ENCODE measurements at regions not wholly inside any gene's neighbourhood (a gene's known extent, or its start where the extent isn't known, plus 50 kb on each side); places are given as distances from the start of the nearest gene placed in this dataset.

DNA sequence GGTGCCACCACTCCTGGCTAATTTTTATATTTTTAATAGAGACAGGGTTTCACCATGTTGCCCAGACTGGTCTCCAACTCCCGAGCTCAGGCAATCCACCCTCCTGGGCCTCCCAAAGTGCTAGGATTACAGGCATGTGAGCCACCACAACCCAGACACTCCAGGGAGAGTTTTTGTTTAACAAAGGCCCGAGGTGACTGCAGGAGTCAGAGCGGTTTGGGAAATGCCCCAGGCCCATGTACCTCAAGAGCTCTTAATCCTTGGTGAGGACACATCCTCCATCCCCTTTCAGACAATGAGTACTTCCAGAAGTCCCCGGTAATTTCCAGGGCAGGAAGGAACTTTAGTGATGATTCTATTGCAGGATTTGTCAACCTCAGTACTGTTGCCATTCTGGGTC is 176.0 kb downstream of the ESRRB start:
- no peak for DNase-seq

GRCh38 chr14:76564471-76565422 is 188.8 kb downstream of the ESRRB start:
- DNase-seq = no peak

GRCh38 chr14:76566439-76566838 is 190.5 kb downstream of the ESRRB start:
- no peak for DNase-seq

DNA sequence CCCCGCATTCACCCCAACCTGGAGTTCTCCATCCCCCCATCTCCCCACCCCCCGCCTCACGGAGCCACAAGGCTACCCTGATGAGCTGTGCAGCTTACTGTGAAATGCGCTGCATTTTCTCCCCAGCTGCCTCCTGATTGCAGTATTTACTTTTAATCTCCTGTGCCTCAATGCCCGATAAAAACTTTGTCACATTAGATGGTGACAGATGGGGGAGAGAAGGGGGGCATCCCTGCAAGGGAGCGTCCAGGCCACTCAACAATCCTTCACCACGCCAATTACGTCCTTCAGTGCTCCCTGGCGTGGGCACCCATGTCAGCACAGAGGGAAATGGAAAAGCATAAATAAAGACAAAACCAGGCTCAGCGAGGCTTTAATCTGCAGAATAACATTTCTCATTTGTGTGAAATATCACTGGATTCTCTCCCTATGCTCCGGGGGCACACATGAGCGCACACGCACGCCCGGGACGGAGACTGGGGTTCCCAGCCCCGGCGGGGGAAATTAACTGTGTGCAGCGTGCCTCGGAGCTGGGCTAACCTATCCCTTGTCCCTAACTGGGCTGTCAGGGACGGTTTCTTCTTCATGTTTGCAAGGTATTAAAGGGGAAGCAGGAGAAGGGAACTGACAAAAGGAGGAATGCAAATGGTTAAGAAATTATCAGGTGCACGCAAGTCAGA is 186.7 kb upstream of the VASH1 start:
- no peak for DNase-seq

DNA sequence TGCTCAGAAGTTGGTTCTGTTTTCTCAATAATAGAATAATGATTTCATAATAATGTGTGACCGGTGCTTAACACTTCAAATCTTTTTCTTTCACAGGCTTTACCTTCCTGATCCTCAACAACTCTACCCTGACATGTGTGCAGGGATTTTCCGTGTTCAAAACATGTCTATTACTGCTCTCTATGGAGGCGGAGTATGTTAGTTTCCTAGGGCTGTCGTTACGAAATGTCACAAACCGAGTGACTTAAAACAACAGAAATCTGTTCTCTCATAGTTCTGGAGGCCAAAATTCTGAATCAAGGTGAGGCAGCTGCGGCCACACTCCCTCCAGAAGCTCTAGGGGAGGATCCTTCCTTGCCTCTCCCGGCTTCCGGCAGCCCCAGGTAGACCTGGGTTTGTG is 186.2 kb upstream of the VASH1 start:
- DNase-seq = no peak

- no peak for DNase-seq
Measured at GRCh38 chr14:76576047-76576741, 185.1 kb upstream of the VASH1 start.

DNA sequence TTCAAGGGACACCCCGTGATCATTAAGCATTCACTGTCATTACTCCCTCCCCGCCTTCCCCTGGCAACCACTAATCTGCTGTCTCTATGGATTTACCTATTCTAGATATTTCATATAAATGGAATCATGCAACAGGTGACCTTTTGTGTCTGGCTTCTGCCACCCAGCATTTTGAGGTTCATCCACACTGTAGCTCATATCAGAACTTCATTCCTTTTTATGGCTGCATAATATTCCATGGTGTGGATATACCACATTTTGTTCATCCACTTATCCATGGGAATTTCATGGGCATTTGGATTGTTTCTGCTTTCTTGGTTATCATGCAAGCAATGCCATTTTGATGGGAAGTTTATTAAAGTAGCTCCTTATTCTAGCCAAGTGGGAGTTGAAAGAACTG is 184.2 kb upstream of the VASH1 start:
- DNase-seq = no peak

- no peak for DNase-seq
Measured at GRCh38 chr14:76577837-76578236, 183.4 kb upstream of the VASH1 start.

GRCh38 chr14:76580399-76580798 is 180.9 kb upstream of the VASH1 start:
- no peak for DNase-seq

DNA sequence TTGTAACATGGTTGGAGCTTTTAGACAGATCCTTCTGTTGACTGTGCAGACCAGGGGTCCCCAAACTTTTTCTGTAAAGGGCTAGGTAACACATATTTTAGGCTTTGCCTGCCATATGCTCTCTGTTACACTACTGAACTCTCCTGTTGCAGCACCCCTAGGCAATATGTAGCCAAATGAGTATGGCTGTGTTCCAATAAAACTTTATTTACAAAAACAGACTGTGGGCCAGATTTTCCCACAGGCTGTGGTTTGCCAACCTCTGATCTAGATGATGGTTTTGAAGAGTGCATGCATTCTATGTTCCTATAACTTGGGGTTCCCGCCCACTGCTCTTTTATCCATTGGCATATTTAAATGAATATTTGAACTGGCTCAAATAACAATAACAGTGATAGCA is 180.3 kb upstream of the VASH1 start:
- DNase-seq = no peak

GRCh38 chr14:76581592-76581991 is 179.7 kb upstream of the VASH1 start:
- no peak for DNase-seq

DNA sequence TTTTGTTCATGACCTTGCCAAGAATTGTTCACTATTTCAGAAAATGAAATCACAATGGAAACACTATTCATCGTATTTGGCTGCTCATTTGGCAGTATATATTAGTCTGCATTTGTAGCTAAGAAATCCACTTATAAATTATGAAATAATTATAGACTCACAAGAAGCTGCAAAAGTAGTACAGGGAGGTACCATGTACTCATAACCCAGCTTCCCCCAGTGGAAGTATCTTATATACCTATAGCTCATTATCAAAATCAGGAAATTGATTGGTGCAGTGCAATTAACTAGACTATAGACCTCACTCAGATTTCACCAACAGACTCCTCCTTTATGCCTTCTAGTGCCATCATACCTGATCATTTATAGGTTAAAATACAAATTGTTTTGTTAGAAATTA is 178.8 kb upstream of the VASH1 start:
- DNase-seq = no peak

DNA sequence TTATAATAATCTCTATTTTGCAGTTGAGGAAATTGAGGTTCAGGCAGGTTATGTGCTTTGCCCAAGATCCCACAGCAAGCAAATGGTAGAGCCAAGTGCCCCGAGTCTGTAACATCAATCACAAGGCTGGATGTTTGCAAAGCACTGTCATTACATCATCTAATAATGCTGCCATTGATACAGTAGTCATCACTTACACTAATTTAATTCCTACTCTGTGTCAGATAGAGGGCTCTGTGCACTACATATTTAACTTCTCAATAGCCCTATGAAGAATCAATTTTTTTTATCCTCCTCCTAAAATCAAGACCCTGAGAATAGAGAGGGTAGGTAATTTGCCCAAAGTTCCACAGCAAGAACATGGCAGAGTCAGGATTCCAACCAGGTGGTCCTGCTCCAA is 178.1 kb upstream of the VASH1 start:
- DNase-seq = no peak

DNA sequence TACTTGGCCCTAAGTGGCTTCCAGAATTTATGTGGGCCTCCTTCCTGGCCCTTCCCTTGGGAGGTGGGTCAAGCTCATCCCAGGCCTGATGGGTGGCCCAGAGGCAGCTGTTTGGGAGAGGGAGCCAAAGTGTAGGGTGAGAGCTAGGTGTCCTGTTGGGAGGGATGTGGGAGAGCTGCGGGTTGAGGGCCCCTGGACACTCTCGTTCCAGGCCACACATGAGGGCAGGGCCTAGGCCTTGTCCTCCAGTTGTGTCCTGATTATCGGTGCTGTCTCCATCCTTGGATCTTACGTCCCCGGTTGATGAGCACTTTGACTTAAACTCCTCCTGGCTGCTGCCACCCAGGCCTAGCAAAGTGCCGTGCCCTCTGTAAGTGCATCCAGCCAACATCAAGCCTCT is 177.5 kb upstream of the VASH1 start:
- no peak for DNase-seq

GRCh38 chr14:76584271-76584702 is 177.0 kb upstream of the VASH1 start:
- peak in 3 of 56 donors; percentile 2 to 34 (median 4) for DNase-seq

DNA sequence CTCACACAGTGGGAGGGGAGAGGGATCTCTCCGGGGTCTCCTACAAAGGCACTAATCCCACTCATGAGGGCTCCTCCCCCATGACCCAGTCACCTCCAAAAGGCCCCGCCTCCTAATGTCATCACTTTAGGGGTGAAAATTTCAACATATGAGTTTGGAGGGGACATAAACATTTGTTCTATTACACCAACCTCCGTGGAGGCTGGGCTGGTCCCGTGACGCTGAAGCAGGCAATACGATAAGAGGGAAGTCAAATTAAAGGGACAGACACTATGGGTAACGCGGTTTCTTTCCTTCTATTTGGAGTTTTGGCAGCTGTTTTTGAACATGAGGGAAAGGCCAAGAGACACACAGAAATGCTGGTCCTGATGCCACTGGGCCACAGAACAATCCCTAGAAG is 175.7 kb upstream of the VASH1 start:
- DNase-seq = no peak

DNA sequence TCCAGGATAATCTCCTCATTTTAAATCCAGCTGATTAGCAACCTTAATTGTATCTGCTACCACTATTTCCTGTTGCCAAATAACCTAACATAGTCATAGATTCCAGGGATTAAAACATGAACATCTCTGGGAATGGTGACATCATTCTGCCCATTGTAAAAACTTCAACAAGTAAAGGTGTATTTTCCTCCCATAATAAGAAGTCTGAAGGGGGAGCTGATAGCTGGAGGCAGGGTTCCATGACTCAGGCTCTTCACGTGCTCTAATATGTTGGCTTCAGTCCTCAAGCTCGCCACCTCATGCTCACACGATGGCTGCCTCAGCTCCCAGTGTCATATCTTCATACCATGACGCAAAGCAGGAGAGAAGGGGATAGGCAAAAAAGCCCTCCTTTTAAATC is 172.0 kb upstream of the VASH1 start:
- no peak for DNase-seq

DNA sequence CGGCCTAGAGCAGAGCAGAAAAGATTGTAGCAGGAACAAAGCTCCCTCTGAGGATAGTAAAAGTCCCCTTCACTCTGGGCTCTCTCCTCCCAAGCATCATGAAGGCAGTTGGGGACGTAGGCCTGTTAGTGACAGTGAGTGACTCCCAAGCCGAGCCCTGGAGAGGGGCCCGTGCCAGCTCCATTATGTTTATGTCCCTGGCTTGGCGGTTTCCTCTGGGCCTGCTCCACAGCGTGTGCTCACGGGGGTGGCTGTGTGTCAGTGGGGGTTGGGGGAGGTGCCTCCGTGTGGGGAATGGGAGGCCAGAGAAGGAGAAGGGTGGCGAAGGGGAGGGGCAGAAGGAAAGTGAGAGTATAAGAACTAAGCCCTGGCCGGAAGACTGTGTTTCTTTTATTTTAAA is 170.0 kb upstream of the VASH1 start:
- peak in 28 of 56 donors; percentile 1 to 60 (median 10) for DNase-seq

- peak in 3 of 56 donors; percentile 8 to 26 (median 14) for DNase-seq
Measured at GRCh38 chr14:76595266-76595665, 166.0 kb upstream of the VASH1 start.

DNA sequence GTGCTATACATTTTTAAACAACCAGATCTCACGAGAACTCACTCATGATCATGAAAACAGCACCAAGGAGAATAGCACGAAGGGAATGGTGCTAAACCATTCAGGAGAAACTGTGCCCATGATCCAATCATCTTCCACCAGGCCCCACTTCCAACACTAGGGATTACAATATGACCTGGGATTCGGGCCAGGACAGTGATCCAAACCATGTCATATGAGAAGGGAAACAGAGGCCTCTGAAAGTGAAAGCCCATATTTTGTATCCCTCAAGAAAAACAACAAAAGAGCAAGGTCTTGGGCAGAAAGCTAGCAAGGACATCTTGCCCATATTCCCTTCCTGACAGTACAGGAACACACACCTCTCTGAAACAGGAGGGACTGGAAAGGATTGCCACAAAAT is 163.9 kb upstream of the VASH1 start:
- no peak for DNase-seq

GRCh38 chr14:76599141-76599540 is 162.1 kb upstream of the VASH1 start:
- DNase-seq = no peak

Data from nucleus accumbens (tissue), 56 donors.